ENCODE measurements at regions not wholly inside any gene's neighbourhood (a gene's known extent, or its start where the extent isn't known, plus 50 kb on each side); places are given as distances from the start of the nearest gene placed in this dataset.

- WGBS, result 96% methylated on average over 10 of the region's 10 CpGs
- Histone ChIP-seq H3K27me3 (no peaks in the 10 kb centered on the region), H3K4me3 (no peak overlapping the region), H3K27ac (replicated peaks in 1 of 4) (no peak overlapping the region), H3K9me3 (no peaks in the 10 kb centered on the region), H3K4me1 (peaks cover 0 to 5% (median 3%) of the 10 kb centered on the region in 4 donors), H3K36me3 (no peaks in the 10 kb centered on the region)
- no peak for DNase-seq (ENCODE audit: extremely low spot score)
- intact Hi-C loops (cut with DNase I), result no loop called here
- TF ChIP-seq CTCF (IDR thresholded peaks at IDR 0.05), result no peak
- no peak for TF ChIP-seq POLR2AphosphoS5 (IDR thresholded peaks at IDR 0.05)
- no peak for TF ChIP-seq EP300 (IDR thresholded peaks at IDR 0.05)
- TF ChIP-seq POLR2A (IDR thresholded peaks at IDR 0.05; ENCODE audit: low read depth), result no peak
These were observed 804.3 kb downstream of the RNF144A start for GRCh38 chr2:7721413-7721995.

GRCh38 chr2:7722212-7722910 is 805.1 kb downstream of the RNF144A start:
- H3K4me1 ChIP-seq, result peaks cover 0 to 5% (median 3%) of the 10 kb centered on the region in 4 donors
- H3K36me3 ChIP-seq, result no peaks in the 10 kb centered on the region
- no peak overlapping the region for H3K27ac ChIP-seq (replicated peaks in 1 of 4)
- no peak for DNase-seq (ENCODE audit: extremely low spot score)
- TF ChIP-seq POLR2A (IDR thresholded peaks at IDR 0.05; ENCODE audit: low read depth), result no peak
- no peak for TF ChIP-seq EP300 (IDR thresholded peaks at IDR 0.05)
- TF ChIP-seq CTCF (IDR thresholded peaks at IDR 0.05), result no peak
- no peak for TF ChIP-seq POLR2AphosphoS5 (IDR thresholded peaks at IDR 0.05)
- no peaks in the 10 kb centered on the region for H3K9me3 ChIP-seq
- H3K27me3 ChIP-seq, result no peaks in the 10 kb centered on the region
- H3K4me3 ChIP-seq, result no peak overlapping the region
- intact Hi-C loops (cut with DNase I), result no loop called here
- WGBS, result 93% methylated on average over 13 of the region's 13 CpGs

- no peak overlapping the region for H3K27ac ChIP-seq (replicated peaks in 1 of 4)
- no peak overlapping the region for H3K4me3 ChIP-seq
- H3K36me3 ChIP-seq, result no peaks in the 10 kb centered on the region
- intact Hi-C loops (cut with DNase I), result no loop called here
- 77% methylated on average over 5 of the region's 5 CpGs for WGBS
- no peaks in the 10 kb centered on the region for H3K27me3 ChIP-seq
- H3K4me1 ChIP-seq, result peaks cover 0 to 5% (median 3%) of the 10 kb centered on the region in 4 donors
- no peak for DNase-seq (ENCODE audit: extremely low spot score)
- H3K9me3 ChIP-seq, result no peaks in the 10 kb centered on the region
- no peak for TF ChIP-seq POLR2AphosphoS5 (IDR thresholded peaks at IDR 0.05)
- no peak for TF ChIP-seq EP300 (IDR thresholded peaks at IDR 0.05)
- TF ChIP-seq CTCF (IDR thresholded peaks at IDR 0.05), result no peak
- TF ChIP-seq POLR2A (IDR thresholded peaks at IDR 0.05; ENCODE audit: low read depth), result no peak
These were observed 807.1 kb downstream of the RNF144A start for GRCh38 chr2:7724336-7724735.

- peak; percentile 50 for DNase-seq (ENCODE audit: extremely low spot score)
- H3K9me3 ChIP-seq, result no peaks in the 10 kb centered on the region
- TF ChIP-seq CTCF (IDR thresholded peaks at IDR 0.05) (peak in 1 of 3 experiments; percentile 25), POLR2A (IDR thresholded peaks at IDR 0.05; ENCODE audit: low read depth) (no peak)
- WGBS, result 23% methylated on average over 9 of the region's 9 CpGs
- H3K4me1 ChIP-seq, result peaks cover 0 to 5% (median 3%) of the 10 kb centered on the region in 4 donors
- H3K4me3 ChIP-seq, result no peak overlapping the region
- no peaks in the 10 kb centered on the region for H3K27me3 ChIP-seq
- intact Hi-C loops (cut with DNase I), result loop anchor here (5.0 kb wide), 1 partner anchor 962 kb away; no protein-coding TSS in a partner anchor
- H3K36me3 ChIP-seq, result no peaks in the 10 kb centered on the region
- no peak overlapping the region for H3K27ac ChIP-seq (replicated peaks in 1 of 4)
These were observed 808.1 kb downstream of the RNF144A start for GRCh38 chr2:7725171-7725849.

Data from esophagus muscularis mucosa (tissue), 4 donors.